Hepatocyte (in vitro differentiated cells): ENCODE measurements at regions not wholly inside any gene's neighbourhood (a gene's known extent, or its start where the extent isn't known, plus 50 kb on each side); places are given as distances from the start of the nearest gene placed in this dataset.

Experiments used
- DNase-seq: peaks from one replicate; pipeline ENCODE4 v3.0.0-alpha.2; 2016; ENCODE audit warnings: low spot score
- H2AFZ ChIP-seq: fragments of 200-600 bp; sonication (generic); 2 replicates; pipeline ENCODE4 v1.6.0; 2016; ENCODE audit warnings: antibody characterized with exemption, mild to moderate bottlenecking
- H3K27ac ChIP-seq: fragments of 200-600 bp; sonication (generic); 2 replicates; pipeline ENCODE4 v1.5.1; 2016; ENCODE audit warnings: mild to moderate bottlenecking
- H3K27me3 ChIP-seq: fragments of 200-600 bp; sonication (generic); 2 replicates; pipeline ENCODE4 v1.6.1; 2016
- H3K36me3 ChIP-seq: fragments of 200-600 bp; sonication (generic); replicated peaks from 2 replicates; pipeline ENCODE4 v1.5.1; 2016; ENCODE audit warnings: low read depth; ENCODE audit not compliant: insufficient read depth
- H3K4me1 ChIP-seq: fragments of 200-600 bp; sonication (generic); 2 replicates; pipeline ENCODE4 v1.5.1; 2016; ENCODE audit warnings: mild to moderate bottlenecking, moderate library complexity; ENCODE audit not compliant: insufficient read depth
- H3K4me2 ChIP-seq: fragments of 200-600 bp; sonication (generic); 2 replicates; pipeline ENCODE4 v1.6.0; 2016
- H3K4me3 ChIP-seq: fragments of 200-600 bp; sonication (generic); 2 replicates; pipeline ENCODE4 v1.5.1; 2016; ENCODE audit warnings: mild to moderate bottlenecking
- H3K79me2 ChIP-seq: fragments of 200-600 bp; sonication (generic); 2 replicates; pipeline ENCODE4 v1.6.0; 2017; ENCODE audit warnings: mild to moderate bottlenecking
- H3K9me2 ChIP-seq: fragments of 200-600 bp; sonication (generic); replicated peaks from 2 replicates; pipeline ENCODE4 v1.6.0; 2017; ENCODE audit warnings: mild to moderate bottlenecking; ENCODE audit not compliant: insufficient read depth
- H3K9me3 ChIP-seq: fragments of 200-600 bp; sonication (generic); 2 replicates; pipeline ENCODE4 v1.5.1; 2016; ENCODE audit warnings: low read depth, mild to moderate bottlenecking
- H4K20me1 ChIP-seq: fragments of 200-600 bp; sonication (generic); 2 replicates; pipeline ENCODE4 v1.6.0; 2016; ENCODE audit warnings: mild to moderate bottlenecking; ENCODE audit not compliant: insufficient read depth, poor library complexity, severe bottlenecking
- CTCF ChIP-seq: fragments of 200-600 bp; sonication (generic); IDR thresholded peaks from 2 replicates; pipeline ENCODE4 v1.5.1; 2016; ENCODE audit warnings: antibody characterized with exemption, mild to moderate bottlenecking; ENCODE audit not compliant: poor library complexity
- EZH2 ChIP-seq: fragments of 200-600 bp; sonication (generic); IDR thresholded peaks from 2 replicates; pipeline ENCODE4 v1.6.1; 2016; ENCODE audit warnings: antibody characterized with exemption, mild to moderate bottlenecking, borderline replicate concordance
- EZH2phosphoT487 ChIP-seq: fragments of 200-600 bp; sonication (generic); IDR thresholded peaks from one replicate; pipeline ENCODE4 v1.6.1; 2018; ENCODE audit warnings: antibody characterized with exemption, mild to moderate bottlenecking, low read depth, moderate library complexity; ENCODE audit not compliant: unreplicated experiment, severe bottlenecking
- WGBS: methylation state at CpG from one replicate; pipeline ENCODE4 v1.1.6; 2016; ENCODE audit warnings: low lambda C conversion rate; ENCODE audit errors: missing lambda C conversion rate; 5-methylcytosine and 5-hydroxymethylcytosine counted together

DNA sequence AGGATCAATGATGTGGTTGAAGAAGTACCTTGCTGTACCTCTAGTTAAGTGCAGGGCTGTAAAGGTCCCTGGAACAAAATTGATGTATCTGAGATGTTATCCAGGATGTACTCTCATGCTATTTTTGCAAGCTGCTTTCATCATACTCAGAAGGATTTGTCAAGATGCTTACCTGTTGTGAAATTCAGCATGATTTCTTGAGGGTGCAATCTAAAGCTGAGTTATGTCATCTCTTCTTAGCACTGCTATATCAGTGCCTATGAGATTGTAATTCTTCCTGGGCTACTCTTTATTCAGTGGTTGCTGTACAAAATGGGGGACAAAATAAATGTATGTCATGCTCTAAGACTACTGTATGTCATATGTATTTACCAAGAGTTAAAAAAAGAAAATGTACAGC lies 340.7 kb upstream of the LMO3 start:
- Histone ChIP-seq H3K4me3 (no peak overlapping the region), H3K79me2 (no peaks in the 10 kb centered on the region), H3K36me3 (no peaks in the 10 kb centered on the region), H3K27me3 (no peaks in the 10 kb centered on the region), H3K27ac (no peak overlapping the region), H4K20me1 (no peaks in the 10 kb centered on the region), H3K4me2 (no peak overlapping the region), H2AFZ (no peak overlapping the region), H3K9me3 (no peaks in the 10 kb centered on the region), H3K4me1 (no peaks in the 10 kb centered on the region), H3K9me2 (no peaks in the 10 kb centered on the region)
- TF ChIP-seq EZH2phosphoT487, result no peak
- TF ChIP-seq EZH2, result no peak
- DNase-seq, result no peak

DNA sequence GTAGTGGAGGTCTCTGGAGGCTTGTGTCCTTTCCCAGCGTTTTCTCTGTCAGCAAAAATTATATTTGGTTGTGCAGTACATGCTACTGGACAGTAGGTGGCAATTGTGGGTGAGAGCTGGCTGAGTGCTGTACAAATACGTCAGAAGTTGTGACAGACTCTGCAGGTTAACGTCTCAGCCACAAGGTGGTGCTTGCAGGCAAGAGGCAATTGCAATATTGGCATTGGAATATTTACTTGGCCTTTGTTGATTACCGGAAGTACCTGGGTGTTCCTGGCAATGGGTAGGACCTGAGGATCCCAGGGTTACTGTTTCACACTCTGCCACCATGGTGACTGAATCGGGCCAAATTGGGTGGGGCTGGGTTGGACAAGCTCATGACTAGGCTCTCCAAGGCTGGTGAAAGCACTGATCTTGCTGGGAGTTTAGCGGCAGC lies 333.9 kb upstream of the LMO3 start:
- Histone ChIP-seq H3K9me2 (no peaks in the 10 kb centered on the region), H3K36me3 (no peaks in the 10 kb centered on the region), H3K27ac (no peak overlapping the region), H3K79me2 (no peaks in the 10 kb centered on the region), H3K27me3 (no peaks in the 10 kb centered on the region), H3K4me1 (no peaks in the 10 kb centered on the region), H4K20me1 (no peaks in the 10 kb centered on the region), H3K4me2 (no peak overlapping the region), H3K9me3 (no peaks in the 10 kb centered on the region), H3K4me3 (no peak overlapping the region), H2AFZ (no peak overlapping the region)
- DNase-seq, result peak; percentile 78
- WGBS, result 40% methylated on average over 6 of the region's 6 CpGs
- TF ChIP-seq EZH2 (no peak), CTCF (peak; percentile 76)

DNA sequence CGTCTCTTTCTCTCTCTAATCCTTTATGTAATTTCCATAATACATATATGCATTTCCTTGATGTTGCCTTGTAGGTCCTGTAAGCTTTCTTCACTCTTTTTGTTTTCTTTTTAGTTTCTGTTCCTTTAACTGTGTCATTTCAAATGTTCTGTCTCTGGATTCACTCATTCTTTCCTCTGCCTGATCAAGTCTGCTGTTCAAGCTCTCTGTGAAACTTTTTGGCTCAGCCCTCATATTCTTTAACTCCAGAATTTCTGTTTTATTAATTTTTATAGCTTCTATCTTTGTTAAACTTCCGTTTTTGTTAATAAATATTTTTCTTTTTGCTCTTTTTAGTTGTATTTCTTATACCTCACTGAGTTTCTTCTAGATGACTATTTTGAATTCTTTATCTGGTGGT lies 321.3 kb upstream of the LMO3 start:
- H2AFZ ChIP-seq, result no peak overlapping the region
- no peak for TF ChIP-seq EZH2
- TF ChIP-seq CTCF, result no peak
- no peak for TF ChIP-seq EZH2phosphoT487
- no peaks in the 10 kb centered on the region for H3K79me2 ChIP-seq
- DNase-seq, result no peak
- no peak overlapping the region for H3K4me3 ChIP-seq
- 66% methylated on average over 2 of the region's 2 CpGs for WGBS
- no peak overlapping the region for H3K27ac ChIP-seq
- no peaks in the 10 kb centered on the region for H3K36me3 ChIP-seq
- no peak overlapping the region for H3K4me2 ChIP-seq
- no peaks in the 10 kb centered on the region for H3K9me2 ChIP-seq
- H4K20me1 ChIP-seq, result no peaks in the 10 kb centered on the region
- H3K4me1 ChIP-seq, result no peaks in the 10 kb centered on the region
- H3K9me3 ChIP-seq, result no peaks in the 10 kb centered on the region
- no peaks in the 10 kb centered on the region for H3K27me3 ChIP-seq

DNA sequence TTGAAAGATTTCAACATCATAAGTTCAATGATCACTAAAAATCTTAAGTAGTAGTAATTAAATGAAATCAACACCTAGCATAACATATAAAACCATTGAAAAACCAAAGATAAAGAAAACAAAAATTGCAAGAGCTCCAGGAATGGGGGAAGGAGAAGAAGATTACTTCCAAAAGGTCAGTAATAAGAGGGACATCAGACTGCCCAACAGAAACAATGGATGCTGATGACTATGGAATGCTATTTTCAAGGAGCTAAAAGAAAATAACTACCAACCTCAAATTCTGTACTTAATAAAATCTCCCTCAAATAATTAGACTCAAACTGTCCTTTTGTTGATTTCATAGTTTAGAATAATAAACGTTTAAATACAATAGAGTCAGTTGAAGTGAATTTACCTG lies 314.5 kb upstream of the LMO3 start:
- no peak overlapping the region for H3K27ac ChIP-seq
- H3K4me1 ChIP-seq, result no peaks in the 10 kb centered on the region
- H3K27me3 ChIP-seq, result no peaks in the 10 kb centered on the region
- H3K9me2 ChIP-seq, result no peaks in the 10 kb centered on the region
- no peaks in the 10 kb centered on the region for H3K79me2 ChIP-seq
- H4K20me1 ChIP-seq, result no peaks in the 10 kb centered on the region
- WGBS, result 89% methylated on average over 1 of the region's 1 CpG
- DNase-seq, result no peak
- no peaks in the 10 kb centered on the region for H3K36me3 ChIP-seq
- no peak overlapping the region for H3K4me3 ChIP-seq
- H3K9me3 ChIP-seq, result no peaks in the 10 kb centered on the region
- TF ChIP-seq CTCF (no peak), EZH2phosphoT487 (no peak), EZH2 (no peak)
- no peak overlapping the region for H3K4me2 ChIP-seq
- no peak overlapping the region for H2AFZ ChIP-seq
